ENCODE measurements at regions not wholly inside any gene's neighbourhood (a gene's known extent, or its start where the extent isn't known, plus 50 kb on each side); places are given as distances from the start of the nearest gene placed in this dataset.

GRCh38 chr9:84484172-84484571 is 143.6 kb upstream of the SLC28A3 start:
- ATAC-seq: no peak

GRCh38 chr9:84485539-84485938 is 145.0 kb upstream of the SLC28A3 start:
- H3K9me2 ChIP-seq (replicated peaks; ENCODE audit: low read length): no peaks in the 10 kb centered on the region
- no TSS peak for BruUV-seq (replicated peaks)
- H3K36me3 ChIP-seq (ENCODE audit: low read depth, low read length): no peaks in the 10 kb centered on the region
- no peak overlapping the region for H3K4me3 ChIP-seq (ENCODE audit: low read length)
- H3K9ac ChIP-seq (ENCODE audit: low read length): no peak overlapping the region
- no peak for TF ChIP-seq EZH2 (IDR thresholded peaks at IDR 0.05; ENCODE audit: low read length, unreplicated experiment)
- TF ChIP-seq EZH2phosphoT487 (IDR thresholded peaks at IDR 0.05; ENCODE audit: borderline replicate concordance, low read length): no peak
- no peak for TF ChIP-seq CTCF (conservative IDR thresholded peaks at IDR 0.05; ENCODE audit: low read depth, low read length)
- no peaks in the 10 kb centered on the region for H3F3A ChIP-seq (ENCODE audit: low read length, unreplicated experiment)
- no peaks in the 10 kb centered on the region for H3K9me3 ChIP-seq (ENCODE audit: low read length)
- H3K4me1 ChIP-seq (ENCODE audit: insufficient read depth, low read length): no peaks in the 10 kb centered on the region
- H2AFZ ChIP-seq (ENCODE audit: low read length): no peak overlapping the region
- intact Hi-C loops (cut with micrococcal nuclease): no loop called here
- H3K27ac ChIP-seq (ENCODE audit: low read length): no peak overlapping the region
- ChIA-PET POLR2A (ENCODE audit: unreplicated experiment) (no interaction called here), CTCF (no interaction called here)
- H4K20me1 ChIP-seq (ENCODE audit: low read length): no peaks in the 10 kb centered on the region
- no peak overlapping the region for H3K4me2 ChIP-seq (ENCODE audit: low read length)
- H3K79me2 ChIP-seq (ENCODE audit: low read length): no peaks in the 10 kb centered on the region
- no peaks in the 10 kb centered on the region for H3K27me3 ChIP-seq (ENCODE audit: low read length)
- no peak for DNase-seq
- no peak for ATAC-seq

More at GRCh38 chr9:84484172-84484571, 143.6 kb upstream of the SLC28A3 start:
- TF ChIP-seq CTCF (conservative IDR thresholded peaks at IDR 0.05; ENCODE audit: low read depth, low read length) (no peak), EZH2 (IDR thresholded peaks at IDR 0.05; ENCODE audit: low read length, unreplicated experiment) (no peak), EZH2phosphoT487 (IDR thresholded peaks at IDR 0.05; ENCODE audit: borderline replicate concordance, low read length) (no peak)
- ChIA-PET POLR2A (ENCODE audit: unreplicated experiment) (no interaction called here), CTCF (no interaction called here)
- Histone ChIP-seq H3K4me3 (ENCODE audit: low read length) (no peak overlapping the region), H2AFZ (ENCODE audit: low read length) (no peak overlapping the region), H3K9ac (ENCODE audit: low read length) (no peak overlapping the region), H3F3A (ENCODE audit: low read length, unreplicated experiment) (no peaks in the 10 kb centered on the region), H3K9me2 (replicated peaks; ENCODE audit: low read length) (no peaks in the 10 kb centered on the region), H3K9me3 (ENCODE audit: low read length) (no peaks in the 10 kb centered on the region), H3K79me2 (ENCODE audit: low read length) (no peaks in the 10 kb centered on the region), H3K4me2 (ENCODE audit: low read length) (no peak overlapping the region), H3K4me1 (ENCODE audit: insufficient read depth, low read length) (no peaks in the 10 kb centered on the region), H3K36me3 (ENCODE audit: low read depth, low read length) (no peaks in the 10 kb centered on the region), H3K27me3 (ENCODE audit: low read length) (no peaks in the 10 kb centered on the region), H3K27ac (ENCODE audit: low read length) (no peak overlapping the region), H4K20me1 (ENCODE audit: low read length) (no peaks in the 10 kb centered on the region)
- DNase-seq: no peak
- intact Hi-C loops (cut with micrococcal nuclease): no loop called here
- BruUV-seq (replicated peaks): no TSS peak

DNA sequence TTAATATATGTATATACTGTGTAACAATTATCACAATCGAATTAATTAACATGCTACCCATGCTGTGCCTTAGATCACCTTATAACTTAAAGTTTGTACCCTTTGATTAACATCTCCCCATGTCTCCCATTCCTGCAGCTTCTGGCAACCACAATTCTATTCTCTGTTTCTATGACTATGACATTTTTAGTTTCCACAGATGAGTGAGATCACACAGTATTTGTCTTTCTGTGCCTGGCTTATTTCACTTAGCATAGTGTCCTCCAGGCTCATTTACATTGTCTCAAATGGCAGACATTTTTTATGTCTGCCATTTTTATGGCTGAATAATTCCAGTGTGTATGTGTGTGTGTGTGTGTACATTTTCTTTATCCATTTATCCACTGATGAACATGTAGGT is 146.1 kb upstream of the SLC28A3 start:
- Histone ChIP-seq H3K9me3 (ENCODE audit: low read length) (no peaks in the 10 kb centered on the region), H3K9ac (ENCODE audit: low read length) (no peak overlapping the region), H3K4me1 (ENCODE audit: insufficient read depth, low read length) (no peaks in the 10 kb centered on the region), H3K9me2 (replicated peaks; ENCODE audit: low read length) (no peaks in the 10 kb centered on the region), H3F3A (ENCODE audit: low read length, unreplicated experiment) (no peaks in the 10 kb centered on the region), H3K79me2 (ENCODE audit: low read length) (no peaks in the 10 kb centered on the region), H2AFZ (ENCODE audit: low read length) (no peak overlapping the region), H3K4me3 (ENCODE audit: low read length) (no peak overlapping the region), H3K4me2 (ENCODE audit: low read length) (no peak overlapping the region), H3K27ac (ENCODE audit: low read length) (no peak overlapping the region), H3K27me3 (ENCODE audit: low read length) (no peaks in the 10 kb centered on the region), H3K36me3 (ENCODE audit: low read depth, low read length) (no peaks in the 10 kb centered on the region), H4K20me1 (ENCODE audit: low read length) (no peaks in the 10 kb centered on the region)
- no peak for ATAC-seq
- TF ChIP-seq EZH2phosphoT487 (IDR thresholded peaks at IDR 0.05; ENCODE audit: borderline replicate concordance, low read length) (no peak), EZH2 (IDR thresholded peaks at IDR 0.05; ENCODE audit: low read length, unreplicated experiment) (no peak), CTCF (conservative IDR thresholded peaks at IDR 0.05; ENCODE audit: low read depth, low read length) (no peak)
- ChIA-PET POLR2A (ENCODE audit: unreplicated experiment) (no interaction called here), CTCF (no interaction called here)
- intact Hi-C loops (cut with micrococcal nuclease): no loop called here
- BruUV-seq (replicated peaks): no TSS peak
- DNase-seq: no peak
